Astrocyte (in vitro differentiated cells and primary cell): ENCODE measurements at regions not wholly inside any gene's neighbourhood (a gene's known extent, or its start where the extent isn't known, plus 50 kb on each side); places are given as distances from the start of the nearest gene placed in this dataset.

Experiments
- CTCF ChIP-seq: IDR thresholded peaks from 2 replicates; pipeline ENCODE4 v1.5.1; 2011; ENCODE audit warnings: low read depth, mild to moderate bottlenecking, inconsistent platforms, low read length, moderate library complexity; ENCODE audit not compliant: insufficient read depth
- EZH2 ChIP-seq: IDR thresholded peaks from 2 replicates; pipeline ENCODE4 v1.6.1; 2012; ENCODE audit warnings: mild to moderate bottlenecking, low read length, inconsistent platforms; ENCODE audit not compliant: insufficient read depth

- TF ChIP-seq CTCF, result no peak
- no peak for TF ChIP-seq EZH2
These were observed 199.5 kb downstream of the NDUFA10 start for GRCh38 chr2:239825705-239825979.
